ENCODE measurements at regions not wholly inside any gene's neighbourhood (a gene's known extent, or its start where the extent isn't known, plus 50 kb on each side); places are given as distances from the start of the nearest gene placed in this dataset.

- no peak for DNase-seq (ENCODE audit: low read depth in 2 of 2)
Observed at GRCh38 chr12:77122661-77123060, 57.3 kb upstream of the E2F7 start.

GRCh38 chr12:77122236-77122635 is 56.9 kb upstream of the E2F7 start:
- no peak for DNase-seq (ENCODE audit: low read depth in 2 of 2)

- no peak for DNase-seq (ENCODE audit: low read depth in 2 of 2)
Observed at GRCh38 chr12:77120156-77121085, 55.1 kb upstream of the E2F7 start.

- no peak for DNase-seq (ENCODE audit: low read depth in 2 of 2)
Observed at GRCh38 chr12:77118696-77119095, 53.3 kb upstream of the E2F7 start.

GRCh38 chr12:77116277-77116676 is 50.9 kb upstream of the E2F7 start:
- no peak for DNase-seq (ENCODE audit: low read depth in 2 of 2)

- DNase-seq (ENCODE audit: low read depth in 2 of 2): no peak
Observed at GRCh38 chr12:77115471-77115870, 50.1 kb upstream of the E2F7 start.
